ENCODE measurements at regions not wholly inside any gene's neighbourhood (a gene's known extent, or its start where the extent isn't known, plus 50 kb on each side); places are given as distances from the start of the nearest gene placed in this dataset.
A peak's percentile ranks its signal among the peaks of the same experiment; 100 is the strongest.
"Not testable (repeated sequence)": the region's sequence is repeated elsewhere in the genome, so short reads cannot be mapped to it uniquely, and the experiment has no call there.

DNA sequence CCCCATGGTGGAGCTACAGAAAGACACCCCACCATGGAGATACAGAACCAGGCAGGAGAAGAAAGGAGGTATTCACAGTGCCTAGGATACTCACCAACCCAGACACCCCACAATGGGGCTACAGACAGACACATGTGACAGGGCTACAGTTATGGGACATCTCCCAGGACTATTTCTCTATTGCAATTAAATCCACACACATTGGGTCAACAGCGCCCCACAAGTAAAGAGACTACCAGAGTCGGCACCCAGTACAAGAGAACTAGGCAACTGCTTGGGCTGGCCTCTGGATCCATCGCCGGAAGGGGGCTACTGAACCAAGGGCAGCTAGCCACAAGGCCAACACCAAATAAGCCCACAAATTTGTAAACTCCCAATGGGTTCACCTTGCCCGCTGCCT is 310.1 kb upstream of the NCKAP5 start:
- no peak for DNase-seq (ENCODE audit: low read depth in 3 of 3)

DNA sequence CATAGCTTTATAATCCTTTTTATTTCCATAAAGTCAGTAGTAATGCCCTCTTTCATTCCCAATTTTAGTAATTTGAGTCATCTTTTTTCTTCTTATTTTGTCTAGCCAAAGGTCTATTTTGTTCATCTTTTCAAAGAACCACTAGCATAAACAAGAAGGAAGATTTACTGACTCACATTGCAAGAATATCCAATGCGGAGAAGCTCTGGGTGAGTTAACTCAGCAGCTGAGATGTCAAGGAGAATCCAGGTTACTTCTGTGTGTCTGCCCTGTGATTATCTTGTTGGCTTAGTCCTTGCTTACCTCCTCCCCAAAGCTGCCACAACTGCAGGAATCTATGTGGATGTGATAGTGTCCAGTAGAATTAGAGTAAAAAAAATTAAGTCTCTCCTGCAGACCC is 311.4 kb upstream of the NCKAP5 start:
- DNase-seq (ENCODE audit: low read depth in 3 of 3) = no peak

DNA sequence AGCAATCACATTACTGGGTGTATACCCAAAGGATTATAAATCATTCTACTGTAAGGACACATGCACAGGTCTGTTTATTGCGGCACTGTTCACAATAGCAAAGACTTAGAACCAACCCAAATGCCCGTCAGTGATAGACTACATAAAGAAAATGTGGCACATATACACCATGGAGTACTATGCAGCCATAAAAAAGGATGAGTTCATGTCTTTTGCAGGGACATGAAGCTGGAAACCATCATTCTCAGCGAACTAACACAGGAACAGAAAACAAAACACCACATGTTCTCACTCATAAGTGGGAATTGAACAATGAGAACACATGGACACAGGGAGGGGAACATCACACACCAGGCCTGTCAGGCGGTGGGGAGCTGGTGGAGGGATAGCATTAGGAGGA is 313.9 kb upstream of the NCKAP5 start:
- DNase-seq (ENCODE audit: low read depth in 3 of 3) = not testable (repeated sequence)

DNA sequence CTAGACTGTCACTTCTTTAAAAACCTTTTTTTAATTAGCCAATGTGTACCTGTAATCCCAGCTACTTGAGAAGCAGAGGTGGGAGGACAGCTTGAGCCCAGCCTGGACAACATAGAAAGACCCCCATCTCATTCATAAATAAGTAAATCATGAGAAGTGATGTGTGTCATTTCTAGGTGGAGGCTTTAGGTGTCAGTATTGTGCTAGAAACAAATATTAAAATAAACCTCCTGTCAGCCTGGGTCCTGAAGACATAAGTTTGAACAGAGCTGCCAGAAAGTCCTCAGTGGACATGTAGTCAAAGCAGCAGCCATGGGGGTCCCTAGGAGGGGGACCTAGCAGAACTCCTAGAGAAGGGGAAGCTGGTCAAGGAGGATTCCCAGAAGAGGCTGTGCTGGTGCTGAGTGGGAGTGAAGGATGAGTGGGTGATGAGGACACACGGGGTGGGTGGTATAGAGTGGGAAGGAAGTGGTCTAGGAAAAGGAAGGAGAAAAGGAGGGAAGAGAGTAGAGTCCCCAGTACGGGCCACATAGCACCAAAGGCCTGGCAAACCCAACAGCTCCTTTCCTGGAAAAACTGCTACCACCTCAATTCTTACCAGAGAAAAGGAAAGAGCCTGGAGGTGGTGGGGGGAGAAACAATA is 316.6 kb upstream of the NCKAP5 start:
- DNase-seq (ENCODE audit: low read depth in 3 of 3) = no peak

DNA sequence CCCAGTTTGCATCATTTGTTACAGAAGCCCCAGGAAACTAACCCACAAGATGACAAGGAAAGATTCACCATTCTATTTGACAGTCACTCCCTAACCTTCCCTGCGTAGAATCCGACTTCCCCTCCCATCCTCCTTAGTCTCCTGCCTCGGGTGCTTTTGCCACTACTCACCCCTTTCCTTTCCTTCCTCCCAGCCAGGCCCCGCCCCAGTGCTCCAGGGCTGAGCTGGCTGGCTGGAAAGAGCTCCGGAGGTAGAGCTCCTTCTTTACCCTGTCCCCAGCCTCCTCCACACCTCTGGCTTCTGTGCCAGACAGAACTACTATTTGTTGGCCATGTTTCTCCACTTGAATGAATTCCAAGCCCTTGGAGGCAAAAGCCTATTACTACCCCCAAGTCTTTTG is 317.6 kb upstream of the NCKAP5 start:
- no peak for DNase-seq (ENCODE audit: low read depth in 3 of 3)

DNA sequence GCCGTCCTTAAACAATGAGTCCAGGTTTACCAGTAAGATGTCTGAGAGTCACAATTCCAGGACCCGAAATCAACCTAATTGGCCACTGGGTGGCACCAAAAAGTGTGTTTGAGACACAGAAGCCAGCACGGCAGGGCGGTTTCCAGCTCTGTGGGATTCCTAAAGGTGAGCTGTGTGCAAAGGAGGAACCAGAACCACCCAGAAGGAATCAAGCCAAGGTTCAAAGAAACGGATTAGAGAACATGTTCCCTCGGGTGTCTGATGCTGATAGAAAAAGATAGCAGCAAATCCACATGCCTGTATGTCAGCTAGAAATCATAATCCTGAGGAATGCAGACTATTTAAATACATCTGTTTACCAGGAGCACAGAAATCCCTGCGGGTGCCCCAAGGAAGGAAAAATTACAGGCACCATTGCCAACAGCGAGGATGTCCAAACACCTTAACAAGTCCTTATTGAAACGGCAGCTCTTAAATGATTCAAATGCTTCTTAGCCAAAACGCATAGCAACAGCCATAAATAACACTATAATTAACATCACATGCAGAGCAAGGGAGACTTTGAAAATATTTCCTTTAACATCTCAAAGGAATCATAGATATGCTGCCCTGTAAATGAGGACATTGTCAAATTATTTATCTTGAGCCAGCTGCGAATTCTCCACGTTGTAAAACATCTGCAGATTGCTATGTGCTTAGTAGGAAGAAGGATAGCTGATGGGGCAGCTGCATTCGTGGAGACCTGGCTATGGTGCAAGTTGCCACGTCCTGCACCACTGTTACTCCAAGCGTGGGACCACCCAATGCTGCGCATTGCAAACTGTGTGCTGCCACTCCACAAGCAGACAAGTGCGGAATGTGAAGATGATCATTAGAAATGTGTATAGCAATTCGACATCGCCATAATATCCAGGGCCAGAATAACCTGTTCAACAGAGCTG is 318.7 kb upstream of the NCKAP5 start:
- DNase-seq (ENCODE audit: low read depth in 3 of 3) = peak; percentile 2 to 4 (median 3)

DNA sequence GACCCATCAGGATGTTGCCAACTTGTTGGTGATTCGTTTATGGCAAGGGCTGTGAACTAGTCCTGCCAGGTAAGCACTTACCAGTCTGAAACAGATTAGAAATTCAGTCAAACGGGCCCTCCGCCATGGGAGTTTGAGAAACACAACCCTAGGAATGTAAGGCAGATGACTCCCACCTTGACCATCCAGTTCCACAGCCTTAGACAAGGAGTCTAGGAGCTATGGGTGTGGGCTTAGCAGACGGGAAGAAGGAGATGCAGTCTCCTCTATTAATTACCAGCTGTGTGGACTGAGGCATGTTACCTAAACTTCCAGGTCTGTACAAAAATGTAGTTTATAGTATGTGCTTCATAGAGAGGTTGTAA is 319.4 kb upstream of the NCKAP5 start:
- DNase-seq (ENCODE audit: low read depth in 3 of 3) = no peak

DNA sequence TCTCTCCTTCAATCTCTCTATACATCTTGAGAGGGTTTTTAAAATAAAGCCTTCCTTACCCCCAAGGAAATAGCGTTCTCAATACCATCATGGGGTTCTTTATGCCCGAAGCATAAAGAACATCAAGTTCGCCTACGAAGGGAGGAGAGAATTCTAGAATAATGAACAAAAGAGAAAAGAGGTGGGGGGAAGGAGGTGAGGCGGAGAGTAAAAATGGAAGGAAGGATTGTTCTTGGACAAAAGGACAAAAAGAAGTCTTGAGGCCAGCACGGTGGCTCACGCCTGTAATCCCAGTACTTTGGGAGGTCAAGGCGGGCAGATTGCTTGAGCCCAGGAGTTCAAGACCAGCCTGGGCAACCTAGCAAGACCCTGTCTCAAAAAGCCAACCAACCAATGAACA is 319.8 kb upstream of the NCKAP5 start:
- DNase-seq (ENCODE audit: low read depth in 3 of 3) = no peak

DNA sequence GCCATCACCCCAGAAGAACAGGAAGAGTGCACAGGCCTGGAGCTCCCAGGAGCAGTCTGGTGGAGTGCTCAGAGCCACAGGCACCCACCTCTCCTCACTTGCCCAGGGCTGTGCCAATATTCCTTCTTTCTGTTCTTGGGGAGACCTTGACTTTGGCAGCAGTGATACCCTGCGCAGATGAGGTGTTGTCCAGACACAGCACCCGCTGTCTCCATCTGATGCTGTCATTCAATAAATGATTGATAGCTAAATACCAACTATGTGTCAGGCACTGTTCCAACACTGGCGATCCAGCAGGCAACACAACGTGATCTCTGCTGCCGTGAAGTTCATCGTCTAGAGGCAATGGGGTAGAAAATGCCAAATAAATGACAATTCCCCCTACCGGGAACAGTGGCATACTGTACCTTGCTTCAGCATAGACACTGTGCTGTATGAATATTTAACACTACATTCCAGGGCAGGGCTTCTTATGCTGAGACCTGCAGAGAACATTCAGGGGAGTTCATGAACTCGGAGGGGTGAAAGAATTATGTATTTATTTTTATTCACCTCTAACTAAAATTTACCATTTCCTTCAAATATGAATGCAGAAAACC is 320.5 kb upstream of the NCKAP5 start:
- DNase-seq (ENCODE audit: low read depth in 3 of 3) = no peak

DNA sequence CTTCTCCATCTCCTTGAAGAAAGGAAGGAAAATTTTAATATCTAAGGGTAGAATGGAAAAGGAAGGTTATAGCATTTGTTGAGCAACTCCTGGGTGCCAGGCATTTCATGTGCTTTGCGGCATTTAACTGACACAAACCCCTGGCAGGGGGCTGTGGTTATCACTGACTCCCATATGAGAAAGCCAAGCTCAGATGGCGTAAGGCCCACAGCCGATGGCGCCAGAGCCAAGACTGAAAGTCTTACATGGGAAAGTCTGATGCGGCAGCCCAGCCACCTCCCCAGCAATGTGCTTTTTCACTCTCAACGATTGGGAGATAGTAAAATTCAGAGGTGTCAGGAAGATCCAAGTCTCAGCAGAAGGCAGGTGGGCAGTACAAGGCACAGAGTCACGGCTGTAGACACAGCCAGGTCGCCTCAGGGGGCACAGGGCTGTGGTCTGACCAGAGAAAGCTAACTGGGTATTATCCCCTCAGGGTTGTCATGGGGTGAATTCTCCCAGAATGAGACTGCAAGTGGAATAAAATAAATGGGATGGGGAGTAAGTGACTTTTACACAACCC is 324.2 kb upstream of the NCKAP5 start:
- DNase-seq (ENCODE audit: low read depth in 3 of 3) = no peak

DNA sequence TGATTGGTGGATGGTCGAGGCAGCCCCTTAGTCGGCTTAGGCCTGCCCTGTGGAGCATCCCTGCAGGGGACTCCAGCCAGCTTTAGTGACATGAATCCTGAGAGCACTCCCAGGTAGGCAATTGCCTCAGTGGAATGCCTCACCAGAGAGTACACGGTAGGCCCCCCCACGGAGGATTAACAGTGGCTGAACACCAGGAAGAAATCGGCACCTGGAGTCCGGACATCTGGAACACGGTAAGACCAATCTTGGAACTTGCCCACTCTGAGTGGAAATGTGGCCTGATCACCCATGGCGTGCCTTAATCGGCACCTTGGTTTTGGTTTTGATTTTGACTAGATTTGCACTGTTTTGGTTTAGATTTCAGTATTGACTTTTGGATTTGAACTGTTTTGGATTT is 326.2 kb upstream of the NCKAP5 start:
- DNase-seq (ENCODE audit: low read depth in 3 of 3) = no peak

DNA sequence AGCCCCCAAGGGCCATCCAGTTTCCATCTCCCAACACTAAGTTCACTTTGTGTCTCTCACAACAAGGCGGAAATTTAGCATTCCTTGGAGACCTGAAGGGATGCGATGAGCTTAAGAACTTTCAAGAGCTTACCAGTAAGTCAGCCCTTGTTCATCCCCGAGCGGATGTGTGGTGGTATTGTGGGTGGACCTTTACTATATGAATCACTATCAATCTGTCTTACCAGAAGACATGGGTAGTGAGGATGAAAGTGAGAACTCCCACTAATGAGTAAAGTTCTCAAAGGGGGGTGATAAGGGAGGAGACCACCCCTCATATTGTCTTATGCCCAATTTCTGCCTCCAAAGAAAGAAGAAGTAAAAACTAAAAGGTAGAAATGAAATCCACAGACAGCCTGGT is 329.6 kb upstream of the NCKAP5 start:
- DNase-seq (ENCODE audit: low read depth in 3 of 3) = not testable (repeated sequence)

DNA sequence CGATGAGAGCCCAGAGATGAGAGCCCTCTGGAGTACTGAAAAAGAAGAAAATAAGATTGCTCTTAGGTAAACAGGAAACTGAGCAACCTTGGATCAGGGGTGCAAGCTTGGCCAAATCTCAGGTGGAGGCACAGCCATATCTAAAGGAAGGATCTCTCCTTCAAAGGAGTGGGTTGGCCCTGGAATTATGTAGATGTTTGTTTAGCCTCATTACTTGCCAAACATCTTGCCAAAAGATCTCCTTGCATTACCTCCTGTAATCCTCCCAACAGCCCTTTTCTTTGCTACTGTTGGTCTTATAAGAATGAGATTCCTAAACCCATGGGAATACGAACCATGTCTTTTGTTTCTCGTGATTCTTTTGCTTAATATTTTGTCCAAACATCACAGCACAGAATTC is 332.6 kb upstream of the NCKAP5 start:
- DNase-seq (ENCODE audit: low read depth in 3 of 3) = no peak

DNA sequence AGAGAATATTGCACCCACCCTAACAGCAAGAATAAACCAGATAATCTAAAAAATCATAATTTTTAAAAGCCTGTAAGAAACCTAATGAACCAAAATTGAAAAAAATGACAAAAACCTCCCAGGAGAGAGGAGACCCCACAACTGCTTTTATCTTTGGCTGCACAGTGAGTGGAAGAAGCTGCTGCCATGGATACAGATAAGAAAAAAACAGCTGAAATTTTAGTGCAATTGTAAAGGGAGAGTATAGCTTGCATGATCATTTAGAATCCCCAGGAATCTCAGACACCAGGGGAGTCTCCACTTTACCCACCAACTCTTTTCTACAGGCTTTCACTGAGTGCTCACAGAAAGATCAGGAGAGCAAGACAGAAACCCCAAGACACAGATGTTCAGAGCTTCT is 338.1 kb upstream of the NCKAP5 start:
- DNase-seq (ENCODE audit: low read depth in 3 of 3) = no peak

DNA sequence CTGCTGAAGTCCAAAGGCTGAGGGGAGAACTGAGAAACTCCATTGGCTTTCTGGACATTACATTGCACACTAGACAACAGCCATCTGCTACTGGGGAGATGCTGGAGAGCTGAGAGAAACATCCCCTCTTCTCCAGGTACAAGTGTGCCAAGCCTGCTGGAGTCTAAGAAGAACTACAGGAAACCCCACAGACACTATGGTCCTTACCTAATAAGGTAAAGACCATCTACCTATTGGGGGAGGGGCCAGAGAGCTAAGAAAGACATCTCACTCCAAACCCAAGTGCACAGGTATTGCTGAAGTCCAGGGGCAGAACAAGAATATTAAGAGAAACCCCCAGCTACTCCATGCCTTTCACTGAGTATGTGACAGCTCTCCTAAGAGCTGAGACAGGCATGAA is 338.7 kb upstream of the NCKAP5 start:
- DNase-seq (ENCODE audit: low read depth in 3 of 3) = no peak

DNA sequence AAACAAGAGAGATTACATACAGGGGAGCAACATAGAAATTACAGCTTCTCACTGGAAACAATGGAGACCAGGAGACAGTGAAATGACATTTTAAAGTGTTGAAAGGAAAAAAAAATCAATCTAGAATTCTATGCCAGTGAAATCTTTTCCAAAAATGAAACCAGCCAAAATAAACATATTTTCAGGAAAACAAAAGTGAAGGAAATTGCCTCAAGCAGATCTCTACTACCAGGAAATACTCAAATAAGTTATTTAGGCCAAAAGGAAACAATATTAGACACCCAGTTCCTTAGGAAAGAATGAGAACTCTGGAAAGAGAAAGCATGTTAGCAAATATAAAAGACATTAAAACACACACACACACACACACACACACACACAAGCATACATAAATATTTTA is 339.9 kb upstream of the NCKAP5 start:
- no peak for DNase-seq (ENCODE audit: low read depth in 3 of 3)

DNA sequence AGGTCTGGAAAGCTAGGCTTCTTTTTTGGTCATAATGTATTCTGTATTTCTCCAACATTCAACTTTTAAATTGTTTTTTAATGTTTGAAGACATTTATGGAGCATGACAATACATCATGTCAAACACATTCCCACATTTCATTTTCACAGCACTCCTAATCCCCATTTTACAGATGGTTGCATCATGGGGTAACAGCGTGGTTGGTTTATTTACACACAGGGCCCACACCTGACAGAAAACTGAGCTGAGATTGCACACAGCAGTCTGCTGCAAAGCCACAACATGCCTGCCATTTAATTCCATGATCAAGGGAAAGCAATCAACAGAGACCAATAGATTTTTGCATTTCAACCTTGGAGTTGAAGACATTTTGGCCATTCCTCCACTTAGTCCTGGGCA is 335.7 kb upstream of the MGAT5 start:
- no peak for DNase-seq (ENCODE audit: low read depth in 3 of 3)

DNA sequence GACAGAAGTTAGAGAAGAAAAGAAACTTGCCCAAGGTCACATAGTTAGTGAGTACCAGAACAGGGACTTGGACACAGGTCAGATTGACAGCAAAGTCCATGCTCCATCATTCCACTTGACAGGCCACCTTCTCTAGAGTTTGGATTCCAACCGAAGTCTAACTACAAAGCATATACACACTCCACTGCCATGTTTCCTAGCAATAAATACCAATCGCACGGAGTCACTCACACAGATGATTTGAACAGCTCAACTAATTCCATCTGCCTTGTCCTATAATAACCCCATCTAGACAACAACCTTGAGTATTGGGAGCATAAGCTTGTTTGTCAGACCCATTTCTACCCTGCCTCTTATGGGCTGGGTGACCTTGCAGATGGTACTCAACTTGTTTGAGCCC is 334.6 kb upstream of the MGAT5 start:
- DNase-seq (ENCODE audit: low read depth in 3 of 3) = no peak

DNA sequence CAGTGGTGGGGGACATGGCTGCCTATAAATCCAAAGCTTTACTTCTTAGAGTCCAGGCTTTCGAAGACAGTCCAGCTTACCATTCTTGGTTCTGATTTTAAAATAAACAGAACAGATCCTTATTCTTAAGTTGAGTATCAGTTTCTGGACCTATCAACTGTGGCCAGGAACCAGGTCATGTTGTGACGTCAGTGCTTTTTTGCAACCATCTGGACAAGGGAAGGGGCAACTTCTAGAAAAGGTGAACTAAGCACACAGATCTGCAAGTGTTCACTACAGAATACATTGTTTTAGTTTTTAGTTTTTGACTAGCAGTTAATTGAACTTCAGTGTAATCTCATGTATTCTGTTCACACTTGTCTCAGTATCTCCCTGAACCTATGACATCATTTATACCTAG is 326.0 kb upstream of the MGAT5 start:
- no peak for DNase-seq (ENCODE audit: low read depth in 3 of 3)

DNA sequence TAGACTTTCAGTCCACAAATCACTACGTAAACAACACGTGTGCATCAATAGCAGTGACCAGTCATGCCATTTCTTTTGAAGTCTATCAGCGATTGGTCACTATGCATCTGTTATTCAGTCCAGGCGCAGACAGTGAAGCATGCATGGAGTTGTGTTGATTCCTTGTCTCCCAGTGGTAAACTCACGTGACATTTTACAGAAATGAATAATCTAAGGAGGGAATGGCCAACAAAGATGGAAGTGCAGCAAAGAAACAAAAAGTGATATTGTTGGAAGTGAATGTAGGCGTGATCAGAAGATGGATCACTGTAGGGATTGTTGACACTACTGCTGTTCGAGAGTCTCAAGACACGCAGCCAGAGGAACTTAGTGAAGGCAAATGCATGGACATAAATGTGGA is 317.8 kb upstream of the MGAT5 start:
- DNase-seq (ENCODE audit: low read depth in 3 of 3) = no peak

DNA sequence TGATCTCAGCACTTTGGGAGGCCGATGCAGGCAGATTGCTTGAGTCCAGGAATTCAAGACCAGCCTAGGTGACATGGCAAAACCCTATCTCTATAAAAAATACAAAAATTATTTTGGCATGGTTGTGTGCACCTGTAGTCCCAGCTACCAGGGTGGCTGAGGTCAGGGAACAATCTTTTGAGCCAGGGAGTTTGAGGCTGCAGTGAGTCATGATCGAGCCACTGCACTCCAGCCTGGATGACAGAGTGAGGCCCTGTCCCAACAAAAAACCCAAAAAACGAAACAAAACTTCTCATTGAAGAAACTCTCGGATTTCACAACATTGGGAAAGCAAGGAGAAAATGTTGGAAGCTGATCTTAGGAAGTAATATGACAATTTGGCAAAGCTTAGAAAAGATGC is 317.3 kb upstream of the MGAT5 start:
- no peak for DNase-seq (ENCODE audit: low read depth in 3 of 3)

DNA sequence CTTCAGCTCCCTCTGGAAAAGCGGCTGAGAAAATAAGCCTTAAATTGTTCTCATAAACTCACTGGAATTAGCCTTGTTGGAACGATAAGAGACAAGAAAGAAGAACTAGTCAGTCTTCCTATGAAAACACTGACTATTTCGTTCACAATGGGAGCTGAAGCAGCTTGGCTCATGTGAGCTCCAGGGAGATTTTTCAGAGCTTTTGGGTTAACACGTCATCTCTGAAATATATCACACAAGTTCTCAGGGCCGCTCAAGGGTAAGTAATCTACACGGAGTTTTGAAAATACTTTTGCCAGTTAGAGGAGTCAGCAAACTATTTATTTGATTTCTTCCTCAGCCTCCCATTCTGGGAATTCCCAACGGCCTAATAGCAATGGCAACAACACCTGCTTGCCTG is 316.2 kb upstream of the MGAT5 start:
- no peak for DNase-seq (ENCODE audit: low read depth in 3 of 3)

DNA sequence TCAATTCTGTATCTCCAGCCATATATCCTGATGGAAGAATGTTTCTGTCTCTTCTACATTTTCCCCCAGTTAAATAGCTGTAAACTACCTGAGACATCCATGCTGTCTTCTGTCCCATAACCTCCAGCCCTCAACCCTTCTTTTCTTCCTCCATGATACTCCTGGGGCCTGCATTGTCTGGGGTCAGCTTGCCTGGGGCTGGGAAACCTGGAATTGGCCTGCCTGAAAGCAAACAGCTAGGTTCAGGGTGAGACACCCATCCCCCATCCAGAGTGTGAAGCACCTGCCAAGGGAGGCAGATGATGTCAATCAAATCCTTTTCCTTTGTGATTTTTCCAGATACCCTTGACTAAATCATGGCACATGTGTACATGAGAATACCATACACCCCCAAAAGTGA is 313.7 kb upstream of the MGAT5 start:
- DNase-seq (ENCODE audit: low read depth in 3 of 3) = no peak
